ENCODE measurements at regions not wholly inside any gene's neighbourhood (a gene's known extent, or its start where the extent isn't known, plus 50 kb on each side); places are given as distances from the start of the nearest gene placed in this dataset.

DNA sequence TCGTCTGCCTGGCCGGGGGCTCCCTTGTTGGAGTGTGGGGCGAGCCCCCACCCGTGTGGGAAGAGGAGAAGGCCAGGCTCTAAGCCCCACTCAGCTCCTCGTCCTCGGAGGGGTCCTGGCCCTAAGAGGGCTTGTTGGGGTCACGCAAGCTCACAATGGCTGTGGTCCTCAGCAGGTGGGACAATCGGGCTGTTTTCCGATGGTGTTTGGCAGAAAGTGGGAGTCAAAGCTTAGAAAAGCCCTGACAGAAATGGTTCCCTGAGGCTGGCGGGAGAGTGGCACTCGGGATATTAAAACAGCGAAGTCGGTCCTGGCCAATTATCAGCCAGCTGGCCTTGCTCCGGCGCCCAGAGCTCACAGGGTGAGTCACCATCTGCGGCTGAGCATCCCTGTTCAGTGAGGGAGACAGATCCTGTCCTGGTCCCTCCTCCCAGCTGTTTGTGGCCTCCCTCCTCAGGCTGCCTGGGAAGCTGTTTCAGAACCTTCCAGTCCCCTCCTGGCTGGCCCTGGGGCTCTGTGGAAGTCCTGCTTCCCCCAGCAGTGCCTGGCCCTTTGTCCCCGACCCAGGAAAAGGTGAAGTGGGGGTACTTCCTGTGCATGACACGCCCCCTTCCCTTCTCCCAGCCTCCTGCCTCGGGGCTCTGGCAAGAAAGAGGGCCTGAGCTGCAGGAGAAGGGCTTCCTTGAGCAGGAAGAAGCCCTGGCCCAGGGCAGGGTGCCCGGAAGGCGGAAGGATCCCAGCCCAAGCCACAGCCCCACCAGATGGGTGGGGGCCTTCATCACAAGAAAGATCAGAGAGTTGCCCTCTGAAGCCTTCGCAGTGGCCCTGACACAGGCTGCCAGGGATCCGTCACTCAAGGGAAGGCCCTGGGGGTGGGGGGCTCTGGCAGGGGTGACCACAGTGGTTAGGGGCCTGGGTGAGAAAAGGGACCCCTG lies 53.6 kb upstream of the BHLHE23 start:
- H3K27ac ChIP-seq (ENCODE audit: low read depth, low read length): no peak overlapping the region

DNA sequence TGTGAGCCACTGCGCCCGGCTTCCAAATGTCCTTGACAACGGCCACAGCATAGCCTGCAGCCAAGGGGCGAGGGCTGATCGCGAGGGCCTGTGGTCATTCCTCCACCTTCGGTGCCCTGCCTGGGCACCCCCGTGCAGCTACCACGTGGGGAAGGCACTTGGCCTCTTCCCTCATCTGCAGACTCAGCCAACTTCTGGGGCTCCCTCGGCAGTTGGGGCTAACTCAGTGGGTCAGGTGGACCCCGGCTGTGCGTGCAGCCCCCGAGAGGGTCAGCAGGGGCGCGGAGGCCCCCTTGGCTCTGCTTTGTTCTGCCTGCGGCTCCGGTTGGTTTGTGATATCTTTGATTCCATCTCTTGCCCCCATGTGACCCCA lies 52.9 kb upstream of the BHLHE23 start:
- TF ChIP-seq EZH2phosphoT487 (conservative IDR thresholded peaks at IDR 0.05; ENCODE audit: low read length): no peak
- TF ChIP-seq, protein P1, sequence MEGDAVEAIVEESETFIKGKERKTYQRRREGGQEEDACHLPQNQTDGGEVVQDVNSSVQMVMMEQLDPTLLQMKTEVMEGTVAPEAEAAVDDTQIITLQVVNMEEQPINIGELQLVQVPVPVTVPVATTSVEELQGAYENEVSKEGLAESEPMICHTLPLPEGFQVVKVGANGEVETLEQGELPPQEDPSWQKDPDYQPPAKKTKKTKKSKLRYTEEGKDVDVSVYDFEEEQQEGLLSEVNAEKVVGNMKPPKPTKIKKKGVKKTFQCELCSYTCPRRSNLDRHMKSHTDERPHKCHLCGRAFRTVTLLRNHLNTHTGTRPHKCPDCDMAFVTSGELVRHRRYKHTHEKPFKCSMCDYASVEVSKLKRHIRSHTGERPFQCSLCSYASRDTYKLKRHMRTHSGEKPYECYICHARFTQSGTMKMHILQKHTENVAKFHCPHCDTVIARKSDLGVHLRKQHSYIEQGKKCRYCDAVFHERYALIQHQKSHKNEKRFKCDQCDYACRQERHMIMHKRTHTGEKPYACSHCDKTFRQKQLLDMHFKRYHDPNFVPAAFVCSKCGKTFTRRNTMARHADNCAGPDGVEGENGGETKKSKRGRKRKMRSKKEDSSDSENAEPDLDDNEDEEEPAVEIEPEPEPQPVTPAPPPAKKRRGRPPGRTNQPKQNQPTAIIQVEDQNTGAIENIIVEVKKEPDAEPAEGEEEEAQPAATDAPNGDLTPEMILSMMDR (IDR thresholded peaks at IDR 0.05; ENCODE audit: insufficient read depth, low read length, poor library complexity, severe bottlenecking): no peak
- Histone ChIP-seq H3K27me3 (ENCODE audit: low read length) (no peaks in the 10 kb centered on the region), H3K9ac (ENCODE audit: low read length) (no peak overlapping the region), H3K79me2 (ENCODE audit: insufficient read depth, low read length) (no peaks in the 10 kb centered on the region), H3K9me3 (ENCODE audit: insufficient read depth, low read length) (no peaks in the 10 kb centered on the region; the same call in 1 of the 2 replicates), H3K9me2 (replicated peaks; ENCODE audit: insufficient read depth, low read length) (no peaks in the 10 kb centered on the region), H2AFZ (ENCODE audit: low read depth, low read length, severe bottlenecking) (no peak overlapping the region), H3K27ac (ENCODE audit: low read depth, low read length) (no peak overlapping the region), H3K4me2 (ENCODE audit: low read depth, low read length, poor library complexity, severe bottlenecking) (no peak overlapping the region), H3F3A (ENCODE audit: insufficient read depth) (no peaks in the 10 kb centered on the region), H3K4me3 (ENCODE audit: insufficient read depth, low read length, poor library complexity, severe bottlenecking) (no peak overlapping the region), H3K36me3 (ENCODE audit: low read length) (no peaks in the 10 kb centered on the region), H4K20me1 (ENCODE audit: low read depth, low read length) (no peaks in the 10 kb centered on the region)

More for the DNA sequence above, 53.6 kb upstream of the BHLHE23 start:
- Histone ChIP-seq H3K36me3 (ENCODE audit: low read length) (no peaks in the 10 kb centered on the region), H3F3A (ENCODE audit: insufficient read depth) (no peaks in the 10 kb centered on the region), H3K9me3 (ENCODE audit: insufficient read depth, low read length) (no peaks in the 10 kb centered on the region; the same call in 1 of the 2 replicates), H2AFZ (ENCODE audit: low read depth, low read length, severe bottlenecking) (no peak overlapping the region), H3K9me2 (replicated peaks; ENCODE audit: insufficient read depth, low read length) (no peaks in the 10 kb centered on the region), H3K4me3 (ENCODE audit: insufficient read depth, low read length, poor library complexity, severe bottlenecking) (no peak overlapping the region), H3K79me2 (ENCODE audit: insufficient read depth, low read length) (no peaks in the 10 kb centered on the region), H3K27me3 (ENCODE audit: low read length) (no peaks in the 10 kb centered on the region), H4K20me1 (ENCODE audit: low read depth, low read length) (no peaks in the 10 kb centered on the region), H3K4me2 (ENCODE audit: low read depth, low read length, poor library complexity, severe bottlenecking) (no peak overlapping the region), H3K9ac (ENCODE audit: low read length) (no peak overlapping the region)
- TF ChIP-seq, protein P1 (IDR thresholded peaks at IDR 0.05; ENCODE audit: insufficient read depth, low read length, poor library complexity, severe bottlenecking): no peak

DNA sequence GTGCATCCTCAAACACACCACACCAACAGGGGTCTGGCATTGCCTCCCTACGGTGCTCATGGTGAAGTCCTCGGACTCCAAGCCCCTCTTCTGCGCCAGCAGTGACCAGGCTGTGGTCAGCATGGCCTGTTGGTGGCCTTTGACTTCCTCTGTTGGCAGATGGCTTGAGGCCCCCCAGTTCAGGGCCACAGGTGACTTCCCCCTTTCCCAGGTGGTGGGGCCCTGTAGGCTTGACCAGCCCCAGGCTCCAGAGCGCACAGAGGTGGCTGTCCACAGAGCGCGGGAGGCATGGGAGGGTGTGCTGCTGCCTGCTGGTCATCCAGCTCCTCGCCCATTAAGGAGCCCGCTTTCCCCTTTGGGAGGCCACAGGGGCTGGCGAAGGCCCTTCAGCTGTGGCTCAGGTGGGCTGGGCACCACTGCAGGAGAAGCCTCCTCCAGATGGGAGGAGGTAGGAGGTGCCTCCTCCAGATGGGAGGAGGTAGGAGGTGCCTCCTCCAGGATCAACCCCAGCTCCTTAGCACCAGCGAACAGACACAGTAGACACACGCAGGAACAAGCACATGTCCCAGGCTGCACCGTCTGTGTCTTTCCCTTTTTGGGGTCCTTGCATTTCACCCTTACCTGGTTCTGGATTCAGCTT lies 52.1 kb upstream of the BHLHE23 start:
- Histone ChIP-seq H3K9ac (ENCODE audit: low read length) (no peak overlapping the region), H3K27me3 (ENCODE audit: low read length) (no peaks in the 10 kb centered on the region), H3K9me3 (ENCODE audit: insufficient read depth, low read length) (no peaks in the 10 kb centered on the region; the same call in 1 of the 2 replicates), H4K20me1 (ENCODE audit: low read depth, low read length) (no peaks in the 10 kb centered on the region), H2AFZ (ENCODE audit: low read depth, low read length, severe bottlenecking) (no peak overlapping the region), H3K4me3 (ENCODE audit: insufficient read depth, low read length, poor library complexity, severe bottlenecking) (no peak overlapping the region), H3F3A (ENCODE audit: insufficient read depth) (no peaks in the 10 kb centered on the region), H3K27ac (ENCODE audit: low read depth, low read length) (no peak overlapping the region), H3K9me2 (replicated peaks; ENCODE audit: insufficient read depth, low read length) (no peaks in the 10 kb centered on the region), H3K79me2 (ENCODE audit: insufficient read depth, low read length) (no peaks in the 10 kb centered on the region), H3K36me3 (ENCODE audit: low read length) (no peaks in the 10 kb centered on the region), H3K4me2 (ENCODE audit: low read depth, low read length, poor library complexity, severe bottlenecking) (no peak overlapping the region)
- no peak for TF ChIP-seq EZH2phosphoT487 (conservative IDR thresholded peaks at IDR 0.05; ENCODE audit: low read length)
- TF ChIP-seq, protein P1 (IDR thresholded peaks at IDR 0.05; ENCODE audit: insufficient read depth, low read length, poor library complexity, severe bottlenecking): no peak
